Subcutaneous abdominal adipose tissue (tissue), 5 donors: ENCODE measurements at regions not wholly inside any gene's neighbourhood (a gene's known extent, or its start where the extent isn't known, plus 50 kb on each side); places are given as distances from the start of the nearest gene placed in this dataset.

Experiments
- H3K27ac ChIP-seq: one replicate; pipeline ENCODE4 v1.7.0; 2013; ENCODE audit warnings: low read depth, mild to moderate bottlenecking, inconsistent platforms, low read length, moderate library complexity
- H3K27me3 ChIP-seq, 5 donors: one replicate each; pipeline ENCODE4 v1.7.0; 2013; ENCODE audit warnings: low read length in 5 of 5, inconsistent platforms in 1 of 5; ENCODE audit not compliant: control insufficient read depth in 5 of 5, insufficient read depth in 4 of 5
- H3K36me3 ChIP-seq, 5 donors: one replicate each; pipeline ENCODE4 v1.7.0; 2013; ENCODE audit warnings: low read length in 5 of 5; ENCODE audit not compliant: control insufficient read depth in 5 of 5, insufficient read depth in 5 of 5
- H3K4me1 ChIP-seq, 5 donors: one replicate each; pipeline ENCODE4 v1.7.0; 2013; ENCODE audit warnings: low read length in 5 of 5, mild to moderate bottlenecking in 3 of 5, moderate library complexity in 1 of 5; ENCODE audit not compliant: control insufficient read depth in 5 of 5, insufficient read depth in 5 of 5
- H3K4me3 ChIP-seq, 5 donors: one replicate each; pipeline ENCODE4 v1.7.0; 2013; ENCODE audit warnings: low read length in 5 of 5, low read depth in 1 of 5
- H3K9ac ChIP-seq, 5 donors: one replicate each; pipeline ENCODE4 v1.7.0; 2013; ENCODE audit warnings: low read length in 5 of 5, mild to moderate bottlenecking in 4 of 5, moderate library complexity in 3 of 5
- H3K9me3 ChIP-seq, 5 donors: one replicate each; pipeline ENCODE4 v1.7.0; 2013; ENCODE audit warnings: low read length in 5 of 5; ENCODE audit not compliant: control insufficient read depth in 5 of 5
- donor health status: healthy.
- donor health status: healthy.
- donor health status: healthy.
- donor health status: healthy.
- donor health status: healthy.

DNA sequence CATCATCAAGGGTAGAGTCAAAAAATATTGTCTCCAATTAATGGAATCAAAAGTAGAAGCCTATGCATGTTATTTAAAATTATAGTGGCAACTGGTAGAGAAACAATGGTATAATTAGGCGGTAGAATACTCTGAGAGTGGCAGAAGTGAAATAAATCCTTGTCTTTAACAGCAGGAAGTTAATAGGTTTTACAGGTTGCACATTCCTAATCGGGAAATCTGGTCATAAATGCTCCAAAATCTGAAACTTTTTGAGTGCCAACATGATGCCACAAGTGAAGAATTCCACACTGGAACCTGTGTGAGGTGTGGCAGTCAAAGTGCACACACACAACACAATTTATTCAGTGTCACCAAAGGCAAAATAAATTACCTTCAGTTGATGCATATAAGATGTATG, 433.4 kb downstream of the TAF11L14 start:
- Histone ChIP-seq H3K4me1 (no peaks in the 10 kb centered on the region), H3K27ac (no peak overlapping the region), H3K4me3 (no peak overlapping the region), H3K27me3 (no peaks in the 10 kb centered on the region), H3K9me3 (no peaks in the 10 kb centered on the region), H3K36me3 (no peaks in the 10 kb centered on the region), H3K9ac (no peak overlapping the region)

DNA sequence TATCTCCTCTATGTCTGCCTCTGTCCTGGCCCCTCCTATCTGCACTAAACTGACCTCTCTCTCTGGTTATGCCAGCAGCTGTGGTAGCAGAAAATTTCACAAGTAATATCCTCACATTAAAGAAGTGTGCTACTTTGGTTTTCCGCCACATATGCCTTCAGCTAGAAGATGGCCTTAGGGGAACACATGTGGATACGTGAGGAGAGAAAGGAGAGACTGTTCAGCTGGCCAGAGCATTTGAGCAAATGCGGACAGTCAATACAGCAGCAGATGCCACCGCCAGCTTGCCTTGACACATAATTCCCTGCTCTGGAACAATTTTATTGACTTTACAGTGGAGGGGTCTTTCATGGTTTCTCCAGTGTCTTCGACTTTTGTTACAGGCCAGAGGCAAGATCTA, 434.6 kb downstream of the TAF11L14 start:
- Histone ChIP-seq H3K27me3 (no peaks in the 10 kb centered on the region), H3K9me3 (no peaks in the 10 kb centered on the region), H3K9ac (no peak overlapping the region), H3K27ac (no peak overlapping the region), H3K4me3 (no peak overlapping the region), H3K4me1 (no peaks in the 10 kb centered on the region), H3K36me3 (no peaks in the 10 kb centered on the region)

DNA sequence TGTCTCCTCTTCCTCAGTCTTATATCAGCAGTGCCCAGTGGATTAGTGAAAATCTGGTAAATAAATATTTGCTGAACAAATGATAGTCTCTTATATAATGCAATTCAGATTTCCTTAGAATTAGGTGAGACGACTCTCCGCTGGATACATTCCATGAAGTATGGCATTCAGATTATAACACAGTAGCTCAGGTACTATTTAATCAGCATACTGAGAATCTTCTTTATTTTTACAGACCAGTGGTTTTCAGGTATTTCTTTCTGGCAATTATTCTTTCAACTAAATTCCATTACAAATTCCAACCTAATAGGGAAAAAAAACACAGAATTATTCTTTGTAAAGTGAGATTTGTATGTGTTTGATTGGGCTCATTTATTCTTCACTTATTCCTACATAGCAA, 435.5 kb downstream of the TAF11L14 start:
- H3K9me3 ChIP-seq, result no peaks in the 10 kb centered on the region
- no peaks in the 10 kb centered on the region for H3K36me3 ChIP-seq
- no peak overlapping the region for H3K27ac ChIP-seq
- H3K4me3 ChIP-seq, result no peak overlapping the region
- H3K9ac ChIP-seq, result no peak overlapping the region
- no peaks in the 10 kb centered on the region for H3K4me1 ChIP-seq
- no peaks in the 10 kb centered on the region for H3K27me3 ChIP-seq

DNA sequence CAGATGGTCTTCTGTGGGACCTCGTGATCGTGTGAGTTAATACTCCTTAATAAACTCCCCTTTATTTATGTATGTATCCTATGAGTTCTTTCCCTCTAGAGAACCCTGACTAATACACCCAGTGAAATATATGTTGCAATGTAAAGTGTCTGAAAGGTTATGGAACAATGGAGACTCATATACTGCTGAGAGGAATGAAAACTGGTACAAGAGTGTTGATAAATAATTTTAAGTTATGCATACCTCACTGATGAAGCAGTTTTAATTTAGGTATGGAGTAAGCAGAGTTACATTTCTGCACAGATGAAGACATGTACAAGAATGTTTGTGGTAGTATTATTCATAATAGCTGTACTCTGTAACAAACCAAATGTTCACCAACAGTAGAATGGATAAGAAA, 438.3 kb downstream of the TAF11L14 start:
- H3K27me3 ChIP-seq, result no peaks in the 10 kb centered on the region
- H3K9me3 ChIP-seq, result no peaks in the 10 kb centered on the region
- no peaks in the 10 kb centered on the region for H3K4me1 ChIP-seq
- H3K36me3 ChIP-seq, result no peaks in the 10 kb centered on the region
- no peak overlapping the region for H3K4me3 ChIP-seq
- H3K27ac ChIP-seq, result no peak overlapping the region
- no peak overlapping the region for H3K9ac ChIP-seq

DNA sequence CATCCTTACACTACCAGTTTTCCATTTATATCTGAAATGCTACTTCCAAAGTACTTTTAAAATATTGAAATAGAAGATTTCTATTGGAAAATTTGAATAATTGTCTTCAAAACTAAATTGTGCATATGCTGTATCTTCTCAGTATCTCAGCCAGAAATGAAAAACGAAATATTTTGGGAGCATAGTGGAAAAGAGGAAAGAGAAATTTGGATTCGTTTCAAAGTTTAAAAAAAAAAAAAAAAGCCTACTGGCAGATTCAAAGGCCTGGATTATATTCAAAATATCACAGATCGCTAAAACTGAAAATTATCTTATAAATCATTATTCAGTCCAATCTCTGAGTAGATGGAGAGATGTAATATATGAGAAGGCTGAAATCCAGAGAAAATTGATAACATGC, 440.7 kb downstream of the TAF11L14 start:
- H3K9me3 ChIP-seq, result no peaks in the 10 kb centered on the region
- H3K9ac ChIP-seq, result no peak overlapping the region
- H3K27ac ChIP-seq, result no peak overlapping the region
- no peak overlapping the region for H3K4me3 ChIP-seq
- no peaks in the 10 kb centered on the region for H3K4me1 ChIP-seq
- no peaks in the 10 kb centered on the region for H3K27me3 ChIP-seq
- no peaks in the 10 kb centered on the region for H3K36me3 ChIP-seq

DNA sequence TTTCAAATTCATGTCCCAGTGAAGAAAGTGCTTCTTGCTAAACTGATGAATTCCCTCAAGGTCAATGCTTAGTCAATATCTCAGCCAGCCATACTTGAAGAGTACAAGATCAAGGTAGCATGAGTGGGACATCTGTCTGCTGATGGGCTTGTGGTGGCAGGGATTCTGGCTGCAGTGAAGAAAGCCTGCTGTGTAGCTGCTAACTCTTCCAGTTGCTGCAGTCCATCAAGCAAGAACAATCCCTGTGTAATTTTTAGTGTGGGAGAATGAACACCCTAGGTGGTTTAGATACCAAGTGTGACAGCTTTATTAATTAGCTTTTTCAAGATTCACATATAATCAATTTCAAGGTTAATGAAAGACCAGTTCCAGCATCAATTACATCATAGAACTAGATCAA, 443.9 kb downstream of the TAF11L14 start:
- H3K27me3 ChIP-seq, result no peaks in the 10 kb centered on the region
- no peak overlapping the region for H3K4me3 ChIP-seq
- no peak overlapping the region for H3K27ac ChIP-seq
- H3K9ac ChIP-seq, result no peak overlapping the region
- H3K36me3 ChIP-seq, result no peaks in the 10 kb centered on the region
- H3K4me1 ChIP-seq, result no peaks in the 10 kb centered on the region
- H3K9me3 ChIP-seq, result peaks cover 0 to 3% (median 0%) of the 10 kb centered on the region in 5 donors

DNA sequence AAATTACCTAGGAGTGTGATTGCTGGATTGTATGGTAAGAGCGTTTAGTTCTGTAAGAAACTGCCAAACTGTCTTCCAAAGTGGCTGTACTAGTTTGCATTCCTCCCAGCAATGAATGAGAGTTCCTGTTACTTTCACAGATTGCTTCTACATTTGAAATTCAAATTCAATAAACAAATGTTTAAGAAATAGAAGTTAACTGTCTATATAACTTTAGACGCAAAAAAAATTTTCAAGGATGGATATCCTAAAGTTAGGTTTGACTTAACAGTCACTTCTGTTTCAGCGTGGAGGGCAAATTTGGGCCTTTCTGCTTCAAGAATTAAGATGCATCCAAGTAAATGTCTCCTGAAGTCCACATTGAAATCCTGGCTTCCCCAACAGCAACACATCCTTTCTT, 445.6 kb downstream of the TAF11L14 start:
- H3K27me3 ChIP-seq, result no peaks in the 10 kb centered on the region
- no peak overlapping the region for H3K27ac ChIP-seq
- peaks cover 0 to 4% (median 0%) of the 10 kb centered on the region in 5 donors for H3K9me3 ChIP-seq
- no peak overlapping the region for H3K4me3 ChIP-seq
- no peaks in the 10 kb centered on the region for H3K36me3 ChIP-seq
- no peak overlapping the region for H3K9ac ChIP-seq
- no peaks in the 10 kb centered on the region for H3K4me1 ChIP-seq

DNA sequence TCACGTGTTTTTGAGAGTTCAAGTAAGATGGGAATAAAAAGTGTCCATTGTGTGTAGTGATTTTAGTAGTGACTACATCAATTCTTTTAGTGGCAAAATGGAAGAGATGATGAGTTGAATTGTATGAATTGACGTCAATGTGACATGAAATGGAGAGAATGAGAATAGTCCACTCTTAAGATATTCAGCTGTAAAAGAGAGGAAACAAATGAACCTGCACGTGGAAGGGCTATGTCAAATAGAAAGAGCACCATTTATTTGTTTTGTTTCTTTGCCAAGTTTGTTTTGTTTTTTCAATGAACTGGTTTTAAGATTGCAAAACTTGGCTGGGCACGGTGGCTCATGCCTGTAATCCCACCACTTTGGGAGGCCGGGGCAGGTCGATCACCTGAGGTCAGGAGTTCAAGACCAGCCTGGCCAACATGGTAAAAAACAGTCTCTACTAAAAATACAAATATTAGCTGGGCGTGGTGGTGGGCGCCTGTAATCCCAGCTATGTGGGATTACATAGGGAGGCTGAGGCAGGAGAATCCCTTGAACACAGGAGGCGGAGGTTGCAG, 453.8 kb downstream of the TAF11L14 start:
- no peak overlapping the region for H3K4me3 ChIP-seq

DNA sequence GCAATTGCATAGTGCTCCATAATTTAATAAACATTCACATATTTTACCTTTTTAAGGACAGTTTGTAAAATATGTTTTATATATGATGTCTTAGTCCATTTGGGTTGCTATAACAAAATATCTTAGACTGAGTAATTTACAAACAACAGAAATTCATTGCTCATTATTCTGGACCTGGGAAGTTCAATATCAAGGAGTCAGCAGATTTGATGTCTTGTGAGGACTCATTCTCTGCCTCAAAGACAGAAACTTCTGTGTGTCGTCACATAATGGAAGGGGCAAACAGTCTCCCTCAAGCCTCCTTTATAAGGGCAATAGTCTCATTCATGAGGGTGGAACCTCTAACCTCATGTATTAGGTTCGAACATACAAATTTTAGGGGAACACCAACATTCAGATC, 455.9 kb downstream of the TAF11L14 start:
- Histone ChIP-seq H3K4me3 (no peak overlapping the region), H3K4me1 (peaks cover 0 to 8% (median 0%) of the 10 kb centered on the region in 5 donors), H3K9me3 (no peaks in the 10 kb centered on the region), H3K9ac (no peak overlapping the region), H3K27ac (no peak overlapping the region), H3K36me3 (no peaks in the 10 kb centered on the region), H3K27me3 (no peaks in the 10 kb centered on the region)

More for the DNA sequence above, 453.8 kb downstream of the TAF11L14 start:
- Histone ChIP-seq H3K4me1 (no peaks in the 10 kb centered on the region), H3K36me3 (no peaks in the 10 kb centered on the region), H3K9me3 (peaks cover 0 to 2% (median 0%) of the 10 kb centered on the region in 5 donors), H3K27ac (no peak overlapping the region), H3K27me3 (no peaks in the 10 kb centered on the region), H3K9ac (no peak overlapping the region)

DNA sequence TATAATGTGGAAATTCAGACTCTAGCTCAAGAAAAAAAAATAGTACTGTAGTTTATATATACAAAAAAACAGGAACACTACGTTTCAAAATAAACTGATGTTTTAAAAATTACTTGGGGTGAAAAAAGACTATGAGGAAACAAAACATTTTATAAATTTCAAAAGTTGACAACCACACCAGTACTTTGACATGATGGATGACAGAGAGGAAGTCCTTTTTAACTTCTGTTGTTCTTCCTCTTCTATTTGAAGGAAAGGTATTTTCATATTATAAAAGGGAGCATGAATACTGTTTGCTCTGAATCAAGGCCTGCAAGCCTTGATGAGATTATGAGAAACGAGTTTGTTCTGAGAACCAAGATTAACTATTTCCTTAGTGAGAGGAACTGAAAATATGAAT, 456.9 kb downstream of the TAF11L14 start:
- H3K4me1 ChIP-seq, result peaks cover 0 to 8% (median 0%) of the 10 kb centered on the region in 5 donors
- H3K27ac ChIP-seq, result no peak overlapping the region
- H3K4me3 ChIP-seq, result no peak overlapping the region
- no peaks in the 10 kb centered on the region for H3K27me3 ChIP-seq
- H3K9ac ChIP-seq, result no peak overlapping the region
- no peaks in the 10 kb centered on the region for H3K9me3 ChIP-seq
- H3K36me3 ChIP-seq, result no peaks in the 10 kb centered on the region

DNA sequence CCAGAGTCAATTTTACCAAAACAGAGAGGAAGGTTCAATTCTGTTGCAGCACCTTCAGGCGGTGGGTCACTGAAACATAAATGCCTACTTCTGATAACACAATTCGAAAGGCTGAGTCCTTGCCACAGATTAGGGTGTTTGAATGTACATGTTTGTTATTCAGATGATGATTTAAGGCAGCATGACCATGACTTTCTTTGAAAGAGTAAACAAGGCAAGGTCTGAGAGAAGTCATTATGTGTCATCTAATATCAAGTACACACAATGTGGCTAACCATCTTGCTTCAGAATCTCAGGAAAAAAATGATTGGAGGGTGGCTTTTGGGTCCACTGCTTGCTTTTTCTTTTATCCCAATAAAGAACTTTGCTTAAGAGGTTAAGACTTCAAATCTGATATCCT, 457.5 kb downstream of the TAF11L14 start:
- Histone ChIP-seq H3K4me3 (no peak overlapping the region), H3K4me1 (peaks cover 0 to 8% (median 0%) of the 10 kb centered on the region in 5 donors), H3K36me3 (no peaks in the 10 kb centered on the region), H3K9me3 (no peaks in the 10 kb centered on the region), H3K9ac (no peak overlapping the region), H3K27me3 (no peaks in the 10 kb centered on the region), H3K27ac (no peak overlapping the region)
